ENCODE measurements at regions not wholly inside any gene's neighbourhood (a gene's known extent, or its start where the extent isn't known, plus 50 kb on each side); places are given as distances from the start of the nearest gene placed in this dataset.
"Not testable (repeated sequence)": the region's sequence is repeated elsewhere in the genome, so short reads cannot be mapped to it uniquely, and the experiment has no call there.

- no peak for DNase-seq
These were observed 101.8 kb upstream of the EIF5 start for GRCh38 chr14:103232031-103232808.

- DNase-seq, result no peak
These were observed 101.2 kb upstream of the EIF5 start for GRCh38 chr14:103232831-103233319.

- no peak for DNase-seq
These were observed 100.7 kb upstream of the EIF5 start for GRCh38 chr14:103233328-103233727.

- DNase-seq, result not testable (repeated sequence)
These were observed 99.2 kb upstream of the EIF5 start for GRCh38 chr14:103234826-103235225.

- DNase-seq, result not testable (repeated sequence)
These were observed 98.5 kb upstream of the EIF5 start for GRCh38 chr14:103235506-103235905.

GRCh38 chr14:103239751-103240150, 94.3 kb upstream of the EIF5 start:
- DNase-seq, result no peak

GRCh38 chr14:103241531-103241930, 92.5 kb upstream of the EIF5 start:
- DNase-seq, result no peak

- DNase-seq, result no peak
These were observed 90.0 kb upstream of the EIF5 start for GRCh38 chr14:103243764-103244737.

- DNase-seq, result not testable (repeated sequence)
These were observed 88.4 kb upstream of the EIF5 start for GRCh38 chr14:103245624-103246031.

GRCh38 chr14:103246070-103246469, 88.0 kb upstream of the EIF5 start:
- DNase-seq, result no peak

GRCh38 chr14:103247169-103247606, 86.8 kb upstream of the EIF5 start:
- no peak for DNase-seq

GRCh38 chr14:103250181-103250580, 83.9 kb upstream of the EIF5 start:
- DNase-seq, result no peak

GRCh38 chr14:103250874-103251273, 83.2 kb upstream of the EIF5 start:
- no peak for DNase-seq

GRCh38 chr14:103255555-103255954, 78.5 kb upstream of the EIF5 start:
- no peak for DNase-seq

GRCh38 chr14:103256406-103256805, 77.6 kb upstream of the EIF5 start:
- no peak for DNase-seq

- no peak for DNase-seq
These were observed 76.7 kb upstream of the EIF5 start for GRCh38 chr14:103257211-103257962.

GRCh38 chr14:103258211-103258610, 75.8 kb upstream of the EIF5 start:
- no peak for DNase-seq

GRCh38 chr14:103259184-103259583, 74.9 kb upstream of the EIF5 start:
- DNase-seq, result no peak

GRCh38 chr14:103259801-103260628, 74.0 kb upstream of the EIF5 start:
- no peak for DNase-seq

- DNase-seq, result no peak
These were observed 73.4 kb upstream of the EIF5 start for GRCh38 chr14:103260629-103261124.

GRCh38 chr14:103267226-103267910, 66.7 kb upstream of the EIF5 start:
- no peak for DNase-seq
